Putamen (tissue), 1 donor: ENCODE measurements at regions not wholly inside any gene's neighbourhood (a gene's known extent, or its start where the extent isn't known, plus 50 kb on each side); places are given as distances from the start of the nearest gene placed in this dataset.
A peak's percentile ranks its signal among the peaks of the same experiment; 100 is the strongest.
"Not testable (repeated sequence)": the region's sequence is repeated elsewhere in the genome, so short reads cannot be mapped to it uniquely, and the experiment has no call there.

Source experiments
- DNase-seq: peaks from one replicate; pipeline ENCODE4 v3.0.0-alpha.2; 2016; ENCODE audit warnings: low spot score

- no peak for DNase-seq
Observed at GRCh38 chr2:44051593-44052347, 56.0 kb upstream of the LRPPRC start.

- DNase-seq: no peak
Observed at GRCh38 chr2:44052584-44052983, 56.8 kb upstream of the LRPPRC start.

GRCh38 chr2:44053052-44053451, 57.3 kb upstream of the LRPPRC start:
- DNase-seq: no peak

- DNase-seq: no peak
Observed at GRCh38 chr2:44053456-44053855, 57.7 kb upstream of the LRPPRC start.

GRCh38 chr2:44055229-44055628, 59.4 kb upstream of the LRPPRC start:
- no peak for DNase-seq

- no peak for DNase-seq
Observed at GRCh38 chr2:44055664-44056063, 59.9 kb upstream of the LRPPRC start.

GRCh38 chr2:44056947-44057346, 61.2 kb upstream of the LRPPRC start:
- no peak for DNase-seq

- not testable (repeated sequence) for DNase-seq
Observed at GRCh38 chr2:44060286-44060685, 64.5 kb upstream of the LRPPRC start.

GRCh38 chr2:44060990-44061389, 65.2 kb upstream of the LRPPRC start:
- DNase-seq: no peak

- no peak for DNase-seq
Observed at GRCh38 chr2:44061469-44061868, 65.7 kb upstream of the LRPPRC start.

GRCh38 chr2:44061876-44062275, 66.1 kb upstream of the LRPPRC start:
- no peak for DNase-seq

- DNase-seq: no peak
Observed at GRCh38 chr2:44063033-44063432, 67.2 kb upstream of the LRPPRC start.

- not testable (repeated sequence) for DNase-seq
Observed at GRCh38 chr2:44064281-44064680, 68.5 kb upstream of the LRPPRC start.

GRCh38 chr2:44067012-44067790, 71.4 kb upstream of the LRPPRC start:
- not testable (repeated sequence) for DNase-seq

GRCh38 chr2:44067791-44068181, 72.0 kb upstream of the LRPPRC start:
- DNase-seq: not testable (repeated sequence)

- DNase-seq: no peak
Observed at GRCh38 chr2:44071454-44072046, 75.8 kb upstream of the LRPPRC start.

- DNase-seq: not testable (repeated sequence)
Observed at GRCh38 chr2:44073667-44074066, 77.9 kb upstream of the LRPPRC start.

- DNase-seq: not testable (repeated sequence)
Observed at GRCh38 chr2:44074795-44075194, 79.0 kb upstream of the LRPPRC start.

- DNase-seq: peak; percentile 94
Observed at GRCh38 chr2:44075541-44075940, 79.8 kb upstream of the LRPPRC start.

- no peak for DNase-seq
Observed at GRCh38 chr2:44077942-44078511, 82.2 kb upstream of the LRPPRC start.

- DNase-seq: no peak
Observed at GRCh38 chr2:44079686-44080085, 83.9 kb upstream of the LRPPRC start.

- DNase-seq: peak; percentile 24
Observed at GRCh38 chr2:44083054-44083453, 85.6 kb upstream of the PPM1B start.

- no peak for DNase-seq
Observed at GRCh38 chr2:44084850-44085249, 83.8 kb upstream of the PPM1B start.
